H1 (cell line): ENCODE measurements at regions not wholly inside any gene's neighbourhood (a gene's known extent, or its start where the extent isn't known, plus 50 kb on each side); places are given as distances from the start of the nearest gene placed in this dataset.

Source experiments
- CTCF ChIA-PET: fragments of 300-600 bp; sonication (Branson Sonifier 250); formaldehyde crosslinking; loops from one replicate; lab custom pipeline; 2021; ENCODE audit not compliant: partially characterized antibody; lab: Charles Lee
- POLR2A ChIA-PET: fragments of 300-600 bp; sonication (Branson Sonifier 250); formaldehyde crosslinking; loops from one replicate; lab custom pipeline; 2021; ENCODE audit warnings: inconsistent platforms; ENCODE audit not compliant: partially characterized antibody; lab: Charles Lee
- DNase-seq, 2 experiments: peaks; one replicate each; pipeline versions ENCODE4 v3.0.0 to v3.0.0-alpha.2; 2010 to 2022; ENCODE audit warnings: low spot score in 2 of 2, low read depth in 1 of 2, mixed read lengths in 1 of 2
- FAIRE-seq: peaks from 2 replicates; lab custom pipeline; 2011; peaks lifted over from hg19 to GRCh38; lab: Jason Lieb, UNC
- H2AFZ ChIP-seq: 2 replicates; pipeline ENCODE4 v1.8.1; 2012; ENCODE audit warnings: low read length, inconsistent platforms
- H2AK5ac ChIP-seq: 2 replicates; pipeline ENCODE4 v1.6.1; 2013; ENCODE audit warnings: low read depth, low read length
- H2BK120ac ChIP-seq: replicated peaks from 2 replicates; pipeline ENCODE3; 2013; ENCODE audit warnings: low read depth, low read length, inconsistent platforms
- H2BK12ac ChIP-seq: 2 replicates; pipeline ENCODE4 v1.6.1; 2013; ENCODE audit warnings: low read depth, low read length
- H2BK15ac ChIP-seq: 2 replicates; pipeline ENCODE4 v1.6.1; 2013; ENCODE audit warnings: low read length
- H2BK20ac ChIP-seq: 2 replicates; pipeline ENCODE4 v1.6.1; 2013; ENCODE audit warnings: low read length
- H2BK5ac ChIP-seq: 2 replicates; pipeline ENCODE4 v1.6.1; 2013; ENCODE audit warnings: low read depth, low read length
- H3K14ac ChIP-seq: 2 replicates; pipeline ENCODE4 v1.6.1; 2013; ENCODE audit warnings: inconsistent platforms; ENCODE audit not compliant: insufficient read length
- H3K18ac ChIP-seq: 2 replicates; pipeline ENCODE4 v1.6.1; 2013; ENCODE audit warnings: low read length; ENCODE audit errors: extremely low read depth
- H3K23ac ChIP-seq: 2 replicates; pipeline ENCODE4 v1.6.1; 2013; ENCODE audit warnings: inconsistent platforms; ENCODE audit not compliant: insufficient read length
- H3K23me2 ChIP-seq: 2 replicates; pipeline ENCODE4 v1.6.1; 2013; ENCODE audit warnings: low read depth, low read length
- H3K27ac ChIP-seq: 2 replicates; pipeline ENCODE4 v1.6.1; 2011; ENCODE audit warnings: low read depth, low read length, inconsistent platforms
- H3K27me3 ChIP-seq, 4 experiments: replicated peaks in 1 of 4; 1 replicate in 1 of 4; 2 replicates in 3 of 4; pipeline versions ENCODE4 v1.6.1 to v1.8.1; 2011 to 2013; ENCODE audit warnings: low read length in 3 of 4, mild to moderate bottlenecking in 3 of 4, inconsistent platforms in 2 of 4, mixed read lengths in 2 of 4, moderate library complexity in 1 of 4; ENCODE audit not compliant: control insufficient read depth in 3 of 4, insufficient read depth in 3 of 4; ENCODE audit errors: extremely low read depth in 1 of 4
- H3K36me3 ChIP-seq, 4 experiments: 2 replicates each; pipeline versions ENCODE4 v1.6.1 to v1.8.1; 2011 to 2013; ENCODE audit warnings: mild to moderate bottlenecking in 4 of 4, low read length in 3 of 4, moderate library complexity in 2 of 4, control low read depth in 1 of 4, inconsistent platforms in 1 of 4; ENCODE audit not compliant: insufficient read depth in 4 of 4, control insufficient read depth in 2 of 4
- H3K4ac ChIP-seq: replicated peaks from 2 replicates; pipeline ENCODE3; 2013; ENCODE audit warnings: low read length, low read depth, mixed read lengths, inconsistent platforms; ENCODE audit not compliant: insufficient read length
- H3K4me1 ChIP-seq, 4 experiments: replicated peaks in 1 of 4; 1 replicate in 1 of 4; 2 replicates in 3 of 4; pipeline versions ENCODE4 v1.6.1 to v1.8.1; 2011 to 2013; ENCODE audit warnings: low read length in 3 of 4, inconsistent platforms in 2 of 4, mixed read lengths in 1 of 4; ENCODE audit not compliant: insufficient read depth in 4 of 4, control insufficient read depth in 3 of 4
- H3K4me2 ChIP-seq, 2 experiments: 2 replicates each; pipeline versions ENCODE4 v1.6.1 to v1.8.1; 2011 to 2013; ENCODE audit warnings: low read depth in 2 of 2, low read length in 2 of 2, control low read depth in 1 of 2, inconsistent platforms in 1 of 2, mild to moderate bottlenecking in 1 of 2; ENCODE audit not compliant: insufficient read depth in 1 of 2
- H3K4me3 ChIP-seq, 4 experiments: fragments of 200-600, 300-600 bp in 1 of 4; sonication (generic), shearing (Covaris generic), sonication (Bioruptor Twin) in 1 of 4; 2 replicates each; pipeline versions ENCODE4 v1.5.1 to v1.8.1; 2011 to 2016; ENCODE audit warnings: low read length in 4 of 4, low read depth in 3 of 4, control low read depth in 2 of 4, inconsistent platforms in 2 of 4, mild to moderate bottlenecking in 2 of 4, mixed read lengths in 1 of 4, moderate library complexity in 1 of 4; ENCODE audit not compliant: insufficient read depth in 2 of 4; ENCODE audit errors: extremely low read depth in 1 of 4
- H3K56ac ChIP-seq: replicated peaks from 2 replicates; pipeline ENCODE3; 2013; ENCODE audit warnings: low read depth, mild to moderate bottlenecking, mixed read lengths, low read length, inconsistent platforms; ENCODE audit not compliant: insufficient read length
- H3K79me1 ChIP-seq: 2 replicates; pipeline ENCODE4 v1.6.1; 2013; ENCODE audit warnings: low read depth, low read length, control low read depth
- H3K79me2 ChIP-seq, 2 experiments: 2 replicates each; pipeline versions ENCODE4 v1.6.1 to v1.8.1; 2012 to 2013; ENCODE audit warnings: low read length in 2 of 2, mild to moderate bottlenecking in 2 of 2, inconsistent platforms in 1 of 2; ENCODE audit not compliant: insufficient read depth in 2 of 2, control insufficient read depth in 1 of 2
- H3K9ac ChIP-seq, 4 experiments: replicated peaks in 1 of 4; 1 replicate in 1 of 4; 2 replicates in 3 of 4; pipeline versions ENCODE4 v1.6.1 to v1.8.1; 2011 to 2013; ENCODE audit warnings: low read depth in 3 of 4, low read length in 3 of 4, control low read depth in 2 of 4, mild to moderate bottlenecking in 2 of 4, moderate library complexity in 2 of 4, inconsistent platforms in 1 of 4; ENCODE audit errors: extremely low read depth in 1 of 4
- H3K9me3 ChIP-seq, 2 experiments: 2 replicates each; pipeline versions ENCODE4 v1.6.1 to v1.8.1; 2012 to 2013; ENCODE audit warnings: mild to moderate bottlenecking in 2 of 2, moderate library complexity in 2 of 2, control low read depth in 1 of 2, inconsistent platforms in 1 of 2, low read depth in 1 of 2, low read length in 1 of 2, mixed read lengths in 1 of 2; ENCODE audit not compliant: insufficient read depth in 2 of 2
- H4K20me1 ChIP-seq, 2 experiments: replicated peaks in 1 of 2; 2 replicates each; pipeline versions ENCODE3 to v1.8.1; 2011 to 2013; ENCODE audit warnings: inconsistent platforms in 2 of 2, low read length in 2 of 2, mild to moderate bottlenecking in 1 of 2; ENCODE audit not compliant: insufficient read depth in 2 of 2, control insufficient read depth in 1 of 2
- H4K5ac ChIP-seq: 2 replicates; pipeline ENCODE4 v1.6.1; 2013; ENCODE audit warnings: low read length, low read depth, mixed read lengths, inconsistent platforms; ENCODE audit not compliant: insufficient read length
- H4K8ac ChIP-seq: 2 replicates; pipeline ENCODE4 v1.8.0; 2013; ENCODE audit warnings: mild to moderate bottlenecking, moderate library complexity, low read length, inconsistent platforms; ENCODE audit not compliant: insufficient read depth; ENCODE audit errors: extremely low read depth
- H4K91ac ChIP-seq: replicated peaks from 2 replicates; pipeline ENCODE3; 2013; ENCODE audit warnings: low read length, mixed read lengths, inconsistent platforms; ENCODE audit not compliant: insufficient read length
- BCL11A ChIP-seq, 2 experiments: IDR thresholded peaks; one replicate each; pipeline ENCODE4 v1.6.1; 2011; ENCODE audit warnings: low read depth in 2 of 2, low read length in 2 of 2, mild to moderate bottlenecking in 2 of 2
- CBX8 ChIP-seq: fragments of 300-800, 300-1000 bp; sonication (generic); IDR thresholded peaks from 2 replicates; pipeline ENCODE4 v1.7.1; 2016; ENCODE audit warnings: low read depth, low read length, borderline replicate concordance
- CTBP2 ChIP-seq: IDR thresholded peaks from 2 replicates; pipeline ENCODE4 v1.7.0; 2011; ENCODE audit warnings: borderline replicate concordance, mild to moderate bottlenecking, moderate library complexity, mixed read lengths, low read length; ENCODE audit not compliant: insufficient read depth, insufficient read length
- KDM1A ChIP-seq: fragments of 200-600, 300-600 bp; sonication (generic); IDR thresholded peaks from 2 replicates; pipeline ENCODE4 v1.7.1; 2016; ENCODE audit warnings: mild to moderate bottlenecking, low read length, borderline replicate concordance
- KDM5A ChIP-seq: fragments of 200-600 bp; IDR thresholded peaks from 2 replicates; pipeline ENCODE4 v1.7.1; 2012; ENCODE audit warnings: mild to moderate bottlenecking, low read length, inconsistent platforms, mixed read lengths
- MAFK ChIP-seq: IDR thresholded peaks from 2 replicates; pipeline ENCODE4 v1.6.1; 2012; ENCODE audit warnings: low read depth, mild to moderate bottlenecking, improper control_type of control experiment, low read length
- PHF8 ChIP-seq: fragments of 200-600 bp; sonication (generic); conservative IDR thresholded peaks from 2 replicates; pipeline ENCODE4 v1.7.1; 2012; ENCODE audit warnings: low read depth, mild to moderate bottlenecking, inconsistent platforms, low read length, moderate library complexity
- TEAD4 ChIP-seq: IDR thresholded peaks from 2 replicates; pipeline ENCODE4 v1.6.1; 2012; ENCODE audit warnings: low read depth, low read length, inconsistent platforms, mixed read lengths
- ZNF274 ChIP-seq: IDR thresholded peaks from 2 replicates; pipeline ENCODE4 v1.7.0; 2012; ENCODE audit warnings: low read length, borderline replicate concordance; ENCODE audit errors: extremely low read depth
- WGBS, 2 experiments: shearing (Covaris generic) in 1 of 2; methylation state at CpG; one replicate each; pipeline versions ENCODE4 v1.1.6 to v1.1.7; 2013 to 2015; ENCODE audit warnings: low lambda C conversion rate in 2 of 2, mixed read lengths in 2 of 2, inconsistent platforms in 1 of 2, low coverage in 1 of 2, missing lambda C conversion rate in 1 of 2; ENCODE audit not compliant: insufficient replicate concordance in 2 of 2, insufficient coverage in 1 of 2, insufficient read length in 1 of 2; ENCODE audit errors: extremely low coverage in 1 of 2, missing lambda C conversion rate in 1 of 2; 5-methylcytosine and 5-hydroxymethylcytosine counted together
- TF ChIP-seq, protein P1 (sequence below): IDR thresholded peaks from 2 replicates; pipeline ENCODE4 v1.6.1; 2011; ENCODE audit warnings: low read length, improper control_type of control experiment
- TF ChIP-seq, protein P2 (sequence below): IDR thresholded peaks from 2 replicates; pipeline ENCODE4 v1.6.1; 2012; ENCODE audit warnings: inconsistent platforms
- TF ChIP-seq, protein P3 (sequence below): IDR thresholded peaks from 2 replicates; pipeline ENCODE4 v1.6.1; 2011; ENCODE audit warnings: low read depth, mild to moderate bottlenecking, low read length; ENCODE audit not compliant: insufficient read depth

DNA sequence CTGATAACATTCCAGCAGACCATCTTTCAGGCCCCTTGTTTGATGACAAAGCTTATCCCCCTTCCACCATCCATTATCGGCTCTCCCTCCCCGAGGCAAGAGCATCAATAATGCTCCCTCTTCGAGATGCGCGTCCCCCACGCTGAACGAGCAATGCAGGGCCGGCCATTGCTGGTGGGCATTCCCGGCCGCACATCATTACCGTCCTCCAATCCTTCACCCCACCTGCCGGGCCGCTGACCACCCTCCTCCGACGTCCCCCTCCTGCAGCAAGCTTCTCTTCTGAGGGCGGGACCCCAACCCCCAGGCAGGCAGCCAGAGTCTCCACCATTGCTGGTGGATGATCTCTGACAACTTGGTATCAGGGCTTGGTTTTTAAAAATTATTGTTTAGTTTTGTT, 208.6 kb downstream of the SMAD2 start:
- Histone ChIP-seq H3K27me3 (no peaks in the 10 kb centered on the region; a peak in 1 of 7 replicates), H2BK15ac (no peak overlapping the region), H2AK5ac (no peak overlapping the region), H4K8ac (no peak overlapping the region), H3K79me2 (no peaks in the 10 kb centered on the region), H4K5ac (no peak overlapping the region), H2BK120ac (no peak overlapping the region), H3K9ac (no peak overlapping the region), H3K79me1 (no peaks in the 10 kb centered on the region), H3K4ac (no peak overlapping the region), H2BK12ac (no peak overlapping the region), H3K27ac (no peak overlapping the region), H2BK20ac (no peak overlapping the region), H3K9me3 (no peaks in the 10 kb centered on the region), H3K36me3 (no peaks in the 10 kb centered on the region), H3K18ac (no peak overlapping the region), H2BK5ac (no peak overlapping the region), H4K20me1 (no peaks in the 10 kb centered on the region), H3K56ac (no peak overlapping the region), H3K4me2 (no peak overlapping the region), H3K4me3 (no peak overlapping the region), H3K4me1 (no peaks in the 10 kb centered on the region; a peak in 1 of 7 replicates), H3K14ac (no peak overlapping the region), H3K23ac (no peak overlapping the region), H3K23me2 (peaks cover 2% of the 10 kb centered on the region; the same call in 1 of the 2 replicates), H4K91ac (no peak overlapping the region), H2AFZ (no peak overlapping the region)
- WGBS, 2 experiments, result 96% methylated on average over 16 of the region's 16 CpGs; no CpG with 5 or more reads in 1 of the 2 experiments
- FAIRE-seq (no peak), DNase-seq (no peak)
- POLR2A ChIA-PET, result no interaction called here
- CTCF ChIA-PET, result interaction anchor here (0.9 to 2.4 kb wide), 4 partner anchors 9 to 324 kb away, joined by 3 to 7 read pairs (median 6); no protein-coding TSS in a partner anchor
- TF ChIP-seq, protein P1, sequence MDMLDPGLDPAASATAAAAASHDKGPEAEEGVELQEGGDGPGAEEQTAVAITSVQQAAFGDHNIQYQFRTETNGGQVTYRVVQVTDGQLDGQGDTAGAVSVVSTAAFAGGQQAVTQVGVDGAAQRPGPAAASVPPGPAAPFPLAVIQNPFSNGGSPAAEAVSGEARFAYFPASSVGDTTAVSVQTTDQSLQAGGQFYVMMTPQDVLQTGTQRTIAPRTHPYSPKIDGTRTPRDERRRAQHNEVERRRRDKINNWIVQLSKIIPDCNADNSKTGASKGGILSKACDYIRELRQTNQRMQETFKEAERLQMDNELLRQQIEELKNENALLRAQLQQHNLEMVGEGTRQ, result no peak
- TF ChIP-seq, protein P2, sequence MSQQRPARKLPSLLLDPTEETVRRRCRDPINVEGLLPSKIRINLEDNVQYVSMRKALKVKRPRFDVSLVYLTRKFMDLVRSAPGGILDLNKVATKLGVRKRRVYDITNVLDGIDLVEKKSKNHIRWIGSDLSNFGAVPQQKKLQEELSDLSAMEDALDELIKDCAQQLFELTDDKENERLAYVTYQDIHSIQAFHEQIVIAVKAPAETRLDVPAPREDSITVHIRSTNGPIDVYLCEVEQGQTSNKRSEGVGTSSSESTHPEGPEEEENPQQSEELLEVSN, result no peak
- TF ChIP-seq CBX8 (no peak), CTBP2 (no peak), KDM1A (no peak), ZNF274 (no peak), TEAD4 (no peak), MAFK (no peak), BCL11A (IDR thresholded peaks at IDR 0.05; ENCODE audit: low read depth in 2 of 2, low read length in 2 of 2) (no peak), PHF8 (no peak), KDM5A (no peak)
- TF ChIP-seq, protein P3, sequence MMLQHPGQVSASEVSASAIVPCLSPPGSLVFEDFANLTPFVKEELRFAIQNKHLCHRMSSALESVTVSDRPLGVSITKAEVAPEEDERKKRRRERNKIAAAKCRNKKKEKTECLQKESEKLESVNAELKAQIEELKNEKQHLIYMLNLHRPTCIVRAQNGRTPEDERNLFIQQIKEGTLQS, result no peak
